HG03139 (cell line): ENCODE measurements at regions not wholly inside any gene's neighbourhood (a gene's known extent, or its start where the extent isn't known, plus 50 kb on each side); places are given as distances from the start of the nearest gene placed in this dataset.

Source experiments
- ATAC-seq: cut with Tn5 transposase; IDR thresholded peaks from one replicate; pipeline ENCODE4 v1.9.1; 2021; ENCODE audit not compliant: unreplicated experiment

- no peak for ATAC-seq
Observed at GRCh38 chr2:136221026-136221425, 103.1 kb upstream of the CXCR4 start.

- no peak for ATAC-seq
Observed at GRCh38 chr2:136219963-136220362, 102.0 kb upstream of the CXCR4 start.

- no peak for ATAC-seq
Observed at GRCh38 chr2:136219341-136219740, 101.4 kb upstream of the CXCR4 start.

GRCh38 chr2:136217996-136218395 lies 100.0 kb upstream of the CXCR4 start:
- ATAC-seq: no peak

DNA sequence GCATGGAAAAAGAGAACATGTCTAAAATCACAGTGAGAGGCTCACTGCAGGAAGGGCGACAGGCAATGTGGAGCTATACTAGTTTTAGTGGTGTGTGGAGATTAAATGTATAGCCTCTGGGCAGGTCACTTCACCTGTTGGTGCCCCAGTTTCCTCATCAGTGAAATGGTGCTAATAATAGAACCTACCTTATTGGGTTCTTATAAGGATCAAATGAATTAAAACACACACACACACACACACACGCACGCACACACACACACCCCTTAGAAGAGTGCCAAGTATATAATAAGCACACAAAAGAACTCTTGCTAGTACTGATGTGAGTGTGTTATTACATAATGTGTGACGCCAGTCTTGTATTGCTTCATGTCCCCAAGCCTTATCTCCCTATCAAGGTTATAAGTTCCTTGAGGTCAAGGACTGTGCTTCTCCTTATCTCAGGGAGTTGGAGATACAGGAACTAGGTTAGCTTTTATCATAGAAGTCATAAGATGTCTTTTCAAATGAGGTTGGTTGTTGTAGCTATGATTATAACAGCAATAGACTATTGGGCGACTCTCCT lies 98.0 kb upstream of the CXCR4 start:
- ATAC-seq: no peak

GRCh38 chr2:136215449-136215848 lies 97.5 kb upstream of the CXCR4 start:
- no peak for ATAC-seq

- ATAC-seq: no peak
Observed at GRCh38 chr2:136214307-136215200, 96.6 kb upstream of the CXCR4 start.

- ATAC-seq: no peak
Observed at GRCh38 chr2:136213836-136214235, 95.9 kb upstream of the CXCR4 start.

- peak; percentile 44 for ATAC-seq
Observed at GRCh38 chr2:136212426-136213378, 94.8 kb upstream of the CXCR4 start.

GRCh38 chr2:136211701-136212100 lies 93.8 kb upstream of the CXCR4 start:
- no peak for ATAC-seq

DNA sequence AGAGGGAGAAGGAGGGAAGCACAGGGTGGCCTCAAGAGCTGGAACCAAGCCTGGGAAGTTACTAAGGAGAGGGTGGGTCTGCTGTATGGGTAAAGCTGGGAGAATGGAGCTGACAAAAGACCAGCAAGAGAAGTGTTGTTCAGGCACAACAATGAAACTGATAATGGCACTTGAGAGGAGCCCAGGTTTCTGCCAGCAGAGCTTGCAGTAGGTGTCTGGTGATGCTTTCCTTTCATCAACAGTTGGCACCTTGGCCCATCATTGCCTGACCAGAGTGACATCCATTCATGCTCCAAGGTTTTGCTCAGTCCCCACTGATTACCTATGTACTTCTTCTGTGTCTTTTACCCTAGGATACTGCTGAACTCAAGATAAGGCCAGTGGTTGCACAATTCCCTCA lies 92.9 kb upstream of the CXCR4 start:
- ATAC-seq: no peak

GRCh38 chr2:136210455-136210805 lies 92.5 kb upstream of the CXCR4 start:
- no peak for ATAC-seq

GRCh38 chr2:136209561-136210454 lies 91.9 kb upstream of the CXCR4 start:
- ATAC-seq: no peak

- no peak for ATAC-seq
Observed at GRCh38 chr2:136208682-136209420, 90.9 kb upstream of the CXCR4 start.

GRCh38 chr2:136207665-136208064 lies 89.7 kb upstream of the CXCR4 start:
- no peak for ATAC-seq

DNA sequence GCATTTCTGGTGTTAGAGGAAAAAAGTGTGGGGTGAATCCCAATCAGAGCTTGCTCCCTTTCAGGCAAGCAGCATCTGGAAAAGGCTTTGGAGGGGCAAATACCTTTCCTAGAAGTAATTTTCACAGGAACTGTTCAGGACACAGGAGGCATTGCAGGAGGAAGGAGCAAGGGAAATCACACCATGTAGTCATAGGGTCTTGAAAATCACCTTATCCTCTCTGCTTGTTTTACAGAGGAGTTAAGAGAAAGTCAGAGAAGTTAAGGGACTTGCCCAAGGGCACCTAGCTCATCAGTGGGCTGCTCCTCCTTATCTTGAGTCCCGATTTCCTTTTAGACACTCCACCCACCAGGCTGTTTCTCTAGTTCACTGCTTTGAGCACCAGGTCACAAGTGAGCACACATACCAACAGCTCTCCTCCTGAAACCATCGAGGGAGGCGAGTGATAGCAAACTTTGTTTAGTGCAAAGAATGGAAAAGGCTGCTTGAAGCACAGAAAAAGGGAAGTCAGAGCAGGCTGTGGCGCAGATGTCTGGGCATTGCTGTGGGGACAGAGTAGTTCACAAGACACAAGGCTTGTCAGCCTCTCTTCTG lies 89.2 kb upstream of the CXCR4 start:
- peak; percentile 46 for ATAC-seq

DNA sequence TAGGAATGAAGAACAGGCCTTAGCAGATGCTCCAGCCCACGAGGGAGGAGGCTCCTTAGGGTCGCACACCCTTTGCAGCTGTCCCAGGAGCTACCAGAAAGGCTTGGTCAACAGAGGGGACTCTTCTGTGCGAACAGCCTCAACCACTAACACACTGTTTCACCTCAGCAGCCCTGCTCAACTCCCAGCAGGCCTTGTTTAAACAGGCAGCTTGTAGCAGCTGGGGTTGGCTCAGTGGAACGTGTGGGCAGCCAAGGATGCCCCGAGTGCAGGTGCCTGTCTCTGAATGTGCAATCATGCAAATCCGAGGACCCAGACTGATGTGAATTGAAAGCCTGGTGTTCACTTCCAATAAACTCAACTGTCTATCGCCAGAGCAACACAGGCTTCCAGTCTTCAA lies 88.7 kb upstream of the CXCR4 start:
- ATAC-seq: peak; percentile 95

GRCh38 chr2:136205615-136206014 lies 87.7 kb upstream of the CXCR4 start:
- ATAC-seq: no peak

DNA sequence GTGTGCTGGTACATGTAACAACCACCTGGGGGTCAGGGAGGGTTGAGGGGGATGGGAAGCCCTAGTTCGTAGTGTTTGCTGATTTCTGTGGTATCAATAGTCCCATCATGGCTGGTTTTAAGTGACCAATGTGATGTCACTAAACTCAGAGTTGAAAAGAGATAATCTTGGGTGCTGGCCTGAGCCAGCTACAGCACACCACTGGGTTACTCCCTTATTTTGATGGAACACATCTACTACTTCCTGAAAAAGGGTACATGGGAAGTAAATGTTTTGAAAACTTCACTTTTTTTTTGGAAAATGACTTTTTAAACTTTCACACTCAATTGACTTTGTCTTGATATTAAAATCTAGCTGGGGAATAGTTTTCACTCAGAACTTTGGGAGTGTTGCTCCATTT lies 87.0 kb upstream of the CXCR4 start:
- no peak for ATAC-seq
